ENCODE measurements at regions not wholly inside any gene's neighbourhood (a gene's known extent, or its start where the extent isn't known, plus 50 kb on each side); places are given as distances from the start of the nearest gene placed in this dataset.

DNA sequence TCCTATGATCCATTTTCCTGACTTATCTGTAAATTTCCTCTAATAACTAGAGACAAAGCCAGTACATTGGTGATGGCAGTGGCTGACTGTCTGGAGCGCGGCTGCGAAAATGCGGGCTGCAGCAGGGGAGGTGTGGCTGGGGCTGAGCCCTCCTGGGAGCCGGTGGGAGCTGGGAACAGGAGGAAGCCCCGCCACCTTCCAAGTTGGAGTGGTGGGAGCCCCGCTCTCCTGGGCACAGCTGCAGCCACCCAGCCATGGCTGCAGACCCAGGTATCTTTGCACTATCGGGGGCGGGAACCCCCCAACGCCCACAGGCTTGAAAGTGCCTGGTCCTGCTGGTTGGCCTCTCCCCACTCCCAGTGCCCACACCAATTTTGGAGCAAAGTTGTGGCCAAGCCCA, 633.0 kb upstream of the TMEFF2 start:
- Histone ChIP-seq H3K36me3 (no peaks in the 10 kb centered on the region), H3K4me3 (ENCODE audit: low read depth, low read length) (no peak overlapping the region), H3K27ac (no peak overlapping the region), H3K9me3 (ENCODE audit: severe bottlenecking) (no peaks in the 10 kb centered on the region), H3K27me3 (ENCODE audit: insufficient read depth, low read depth, severe bottlenecking) (no peaks in the 10 kb centered on the region)
- DNase-seq, result no peak
- TF ChIP-seq, protein P1, sequence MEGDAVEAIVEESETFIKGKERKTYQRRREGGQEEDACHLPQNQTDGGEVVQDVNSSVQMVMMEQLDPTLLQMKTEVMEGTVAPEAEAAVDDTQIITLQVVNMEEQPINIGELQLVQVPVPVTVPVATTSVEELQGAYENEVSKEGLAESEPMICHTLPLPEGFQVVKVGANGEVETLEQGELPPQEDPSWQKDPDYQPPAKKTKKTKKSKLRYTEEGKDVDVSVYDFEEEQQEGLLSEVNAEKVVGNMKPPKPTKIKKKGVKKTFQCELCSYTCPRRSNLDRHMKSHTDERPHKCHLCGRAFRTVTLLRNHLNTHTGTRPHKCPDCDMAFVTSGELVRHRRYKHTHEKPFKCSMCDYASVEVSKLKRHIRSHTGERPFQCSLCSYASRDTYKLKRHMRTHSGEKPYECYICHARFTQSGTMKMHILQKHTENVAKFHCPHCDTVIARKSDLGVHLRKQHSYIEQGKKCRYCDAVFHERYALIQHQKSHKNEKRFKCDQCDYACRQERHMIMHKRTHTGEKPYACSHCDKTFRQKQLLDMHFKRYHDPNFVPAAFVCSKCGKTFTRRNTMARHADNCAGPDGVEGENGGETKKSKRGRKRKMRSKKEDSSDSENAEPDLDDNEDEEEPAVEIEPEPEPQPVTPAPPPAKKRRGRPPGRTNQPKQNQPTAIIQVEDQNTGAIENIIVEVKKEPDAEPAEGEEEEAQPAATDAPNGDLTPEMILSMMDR (IDR thresholded peaks at IDR 0.05; ENCODE audit: low read depth, low read length), result no peak

DNA sequence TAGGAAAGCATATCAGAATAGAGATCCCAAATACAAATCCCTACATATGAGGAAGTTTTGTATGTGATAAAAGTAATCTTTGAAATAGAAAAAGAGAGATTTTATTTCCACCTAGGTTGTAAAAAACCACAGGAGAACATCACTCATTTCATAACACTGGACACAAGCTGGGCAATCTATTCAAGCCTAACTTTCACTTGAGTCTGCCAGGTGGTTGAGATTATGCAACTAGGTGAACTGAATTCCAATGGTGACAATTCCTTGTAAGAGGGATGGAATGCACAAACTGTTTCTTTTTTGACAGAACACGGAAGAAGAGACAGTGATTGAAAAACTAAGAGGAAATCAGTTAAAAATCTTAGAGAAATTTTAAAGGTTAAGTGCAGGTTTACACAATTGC, 619.6 kb upstream of the TMEFF2 start:
- Histone ChIP-seq H3K9me3 (ENCODE audit: severe bottlenecking) (no peaks in the 10 kb centered on the region), H3K27ac (no peak overlapping the region), H3K36me3 (no peaks in the 10 kb centered on the region), H3K4me3 (ENCODE audit: low read depth, low read length) (no peak overlapping the region), H3K27me3 (ENCODE audit: insufficient read depth, low read depth, severe bottlenecking) (no peaks in the 10 kb centered on the region)
- no peak for DNase-seq
- TF ChIP-seq, protein P1 (IDR thresholded peaks at IDR 0.05; ENCODE audit: low read depth, low read length), result no peak

DNA sequence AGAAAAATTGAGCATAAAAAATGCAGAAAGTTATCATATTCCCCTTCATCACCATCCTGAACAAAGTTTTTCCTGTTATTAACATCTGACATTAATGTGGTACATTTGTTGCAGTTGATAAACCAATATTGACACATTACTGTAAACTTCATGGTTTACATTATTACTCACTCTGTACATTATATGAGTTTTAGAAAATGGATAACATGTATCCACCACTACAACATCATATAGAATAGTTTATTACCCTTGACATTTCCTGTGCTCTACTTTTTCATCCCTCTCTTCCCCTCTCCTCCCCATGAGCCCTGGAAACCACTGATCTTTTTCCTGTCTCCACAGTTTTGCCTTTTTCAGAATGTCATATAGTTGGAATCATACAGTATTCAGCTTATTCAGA, 618.6 kb upstream of the TMEFF2 start:
- Histone ChIP-seq H3K27me3 (ENCODE audit: insufficient read depth, low read depth, severe bottlenecking) (no peaks in the 10 kb centered on the region), H3K36me3 (no peaks in the 10 kb centered on the region), H3K4me3 (ENCODE audit: low read depth, low read length) (no peak overlapping the region), H3K9me3 (ENCODE audit: severe bottlenecking) (no peaks in the 10 kb centered on the region), H3K27ac (no peak overlapping the region)
- no peak for DNase-seq
- TF ChIP-seq, protein P1 (IDR thresholded peaks at IDR 0.05; ENCODE audit: low read depth, low read length), result no peak

DNA sequence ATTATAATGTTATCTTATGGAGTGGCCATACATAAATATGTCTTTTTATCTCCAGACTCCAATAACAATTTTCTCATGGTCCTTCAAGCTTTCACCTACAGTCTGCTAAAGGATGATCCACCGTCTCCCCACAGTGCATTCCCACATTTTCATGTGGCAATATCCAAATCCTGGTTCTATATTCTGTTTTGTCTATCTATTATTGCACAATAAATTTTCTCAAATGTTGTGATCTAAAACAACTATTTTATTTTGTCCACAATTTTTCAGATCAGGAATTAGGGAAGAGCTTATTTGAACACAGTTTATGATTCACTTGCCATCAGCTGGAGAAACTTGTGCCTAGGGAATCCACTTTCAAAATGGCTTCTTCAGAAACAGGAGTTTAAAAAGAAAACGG, 614.4 kb upstream of the TMEFF2 start:
- Histone ChIP-seq H3K27me3 (ENCODE audit: insufficient read depth, low read depth, severe bottlenecking) (no peaks in the 10 kb centered on the region), H3K27ac (no peak overlapping the region), H3K4me3 (ENCODE audit: low read depth, low read length) (no peak overlapping the region), H3K9me3 (ENCODE audit: severe bottlenecking) (no peaks in the 10 kb centered on the region), H3K36me3 (no peaks in the 10 kb centered on the region)
- no peak for DNase-seq
- TF ChIP-seq, protein P1 (IDR thresholded peaks at IDR 0.05; ENCODE audit: low read depth, low read length), result no peak

DNA sequence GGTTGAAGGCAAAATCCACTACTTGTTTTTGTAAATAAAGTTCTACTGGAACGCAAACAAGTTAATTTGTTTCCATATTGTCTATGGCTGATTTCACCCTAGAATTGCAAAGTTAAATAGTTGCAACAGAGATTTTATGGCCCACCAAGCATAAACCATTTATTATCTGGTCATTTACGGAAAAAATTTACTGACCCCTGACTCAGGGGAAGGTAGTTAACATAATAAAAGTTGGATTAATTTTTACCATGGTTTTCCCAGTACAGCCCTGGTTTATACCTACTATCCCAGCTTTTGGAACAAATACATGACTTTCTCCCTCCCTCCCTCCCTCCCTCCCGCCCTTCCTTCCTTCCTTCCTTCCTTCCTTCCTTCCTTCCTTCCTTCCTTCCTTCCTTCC, 588.9 kb upstream of the TMEFF2 start:
- H3K9me3 ChIP-seq (ENCODE audit: severe bottlenecking), result no peaks in the 10 kb centered on the region
- H3K27me3 ChIP-seq (ENCODE audit: insufficient read depth, low read depth, severe bottlenecking), result no peaks in the 10 kb centered on the region
- no peak overlapping the region for H3K27ac ChIP-seq
- TF ChIP-seq, protein P1 (IDR thresholded peaks at IDR 0.05; ENCODE audit: low read depth, low read length), result no peak
- H3K4me3 ChIP-seq (ENCODE audit: low read depth, low read length), result no peak overlapping the region
- no peaks in the 10 kb centered on the region for H3K36me3 ChIP-seq
- no peak for DNase-seq

DNA sequence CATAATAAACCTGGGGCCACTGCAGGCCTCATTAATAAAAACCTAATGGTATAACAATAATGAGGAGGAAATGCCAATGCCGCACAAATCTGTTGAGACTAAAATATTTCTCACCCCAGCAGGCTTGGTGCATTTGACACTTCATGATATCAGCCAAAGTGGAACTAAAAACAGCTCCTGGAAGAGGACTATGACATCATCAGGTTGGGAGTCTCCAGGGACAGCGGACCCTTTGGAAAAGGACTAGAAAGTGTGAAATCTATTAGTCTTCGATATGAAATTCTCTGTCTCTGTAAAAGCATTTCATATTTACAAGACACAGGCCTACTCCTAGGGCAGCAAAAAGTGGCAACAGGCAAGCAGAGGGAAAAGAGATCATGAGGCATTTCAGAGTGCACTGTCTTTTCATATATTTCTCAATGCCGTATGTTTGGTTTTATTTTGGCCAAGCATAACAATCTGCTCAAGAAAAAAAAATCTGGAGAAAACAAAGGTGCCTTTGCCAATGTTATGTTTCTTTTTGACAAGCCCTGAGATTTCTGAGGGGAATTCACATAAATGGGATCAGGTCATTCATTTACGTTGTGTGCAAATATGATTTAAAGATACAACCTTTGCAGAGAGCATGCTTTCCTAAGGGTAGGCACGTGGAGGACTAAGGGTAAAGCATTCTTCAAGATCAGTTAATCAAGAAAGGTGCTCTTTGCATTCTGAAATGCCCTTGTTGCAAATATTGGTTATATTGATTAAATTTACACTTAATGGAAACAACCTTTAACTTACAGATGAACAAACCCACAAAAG, 580.9 kb upstream of the TMEFF2 start:
- TF ChIP-seq, protein P1 (IDR thresholded peaks at IDR 0.05; ENCODE audit: low read depth, low read length), result no peak
- no peaks in the 10 kb centered on the region for H3K27me3 ChIP-seq (ENCODE audit: insufficient read depth, low read depth, severe bottlenecking)
- no peak for DNase-seq

More for the DNA sequence above, 580.9 kb upstream of the TMEFF2 start:
- Histone ChIP-seq H3K36me3 (no peaks in the 10 kb centered on the region), H3K9me3 (ENCODE audit: severe bottlenecking) (no peaks in the 10 kb centered on the region), H3K4me3 (ENCODE audit: low read depth, low read length) (no peak overlapping the region), H3K27ac (no peak overlapping the region)

All from WERI-Rb-1 (cell line).